HG03558 (cell line): ENCODE measurements at regions not wholly inside any gene's neighbourhood (a gene's known extent, or its start where the extent isn't known, plus 50 kb on each side); places are given as distances from the start of the nearest gene placed in this dataset.
"Not testable (repeated sequence)": the region's sequence is repeated elsewhere in the genome, so short reads cannot be mapped to it uniquely, and the experiment has no call there.

Source experiments
- ATAC-seq: cut with Tn5 transposase; IDR thresholded peaks from one replicate; pipeline ENCODE4 v1.9.1; 2021; ENCODE audit warnings: moderate number of reproducible peaks; ENCODE audit not compliant: unreplicated experiment; ENCODE audit errors: extremely low read depth

DNA sequence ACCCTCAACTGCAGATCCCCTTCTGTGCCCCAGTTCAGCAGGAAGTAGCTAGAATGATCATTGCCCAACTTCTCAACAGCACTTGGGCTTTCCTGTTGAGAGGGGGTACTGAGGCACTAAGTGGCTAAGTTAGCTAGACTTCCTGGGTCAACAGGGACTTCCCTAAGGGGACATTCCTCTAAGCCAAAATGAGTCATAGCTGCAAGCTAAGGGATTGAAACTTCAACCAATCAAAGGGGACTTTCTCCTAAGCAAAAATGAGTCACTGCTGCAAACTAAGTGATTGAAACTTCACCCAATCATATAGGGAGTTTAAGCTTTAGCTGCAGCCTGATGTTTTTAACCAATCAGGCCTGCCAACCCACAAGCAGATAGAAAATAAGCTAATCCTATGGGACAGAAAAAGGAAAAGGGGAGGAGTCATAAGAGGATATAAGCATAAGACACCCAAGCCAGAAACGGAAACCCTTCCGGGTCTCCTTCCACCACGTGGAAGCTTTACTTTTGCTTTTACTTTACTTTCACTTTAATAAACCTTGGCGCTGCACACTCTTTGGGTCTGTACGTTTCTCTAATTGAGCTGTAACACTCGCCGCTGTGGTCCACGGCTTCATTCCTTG is 659.0 kb upstream of the HS3ST5 start:
- no peak for ATAC-seq

GRCh38 chr6:115000736-115001135 is 657.9 kb upstream of the HS3ST5 start:
- no peak for ATAC-seq

GRCh38 chr6:114998492-114998891 is 655.7 kb upstream of the HS3ST5 start:
- no peak for ATAC-seq

- peak; percentile 46 for ATAC-seq
These were observed 655.0 kb upstream of the HS3ST5 start for GRCh38 chr6:114997813-114998292.

GRCh38 chr6:114995526-114995925 is 652.7 kb upstream of the HS3ST5 start:
- ATAC-seq, result no peak

DNA sequence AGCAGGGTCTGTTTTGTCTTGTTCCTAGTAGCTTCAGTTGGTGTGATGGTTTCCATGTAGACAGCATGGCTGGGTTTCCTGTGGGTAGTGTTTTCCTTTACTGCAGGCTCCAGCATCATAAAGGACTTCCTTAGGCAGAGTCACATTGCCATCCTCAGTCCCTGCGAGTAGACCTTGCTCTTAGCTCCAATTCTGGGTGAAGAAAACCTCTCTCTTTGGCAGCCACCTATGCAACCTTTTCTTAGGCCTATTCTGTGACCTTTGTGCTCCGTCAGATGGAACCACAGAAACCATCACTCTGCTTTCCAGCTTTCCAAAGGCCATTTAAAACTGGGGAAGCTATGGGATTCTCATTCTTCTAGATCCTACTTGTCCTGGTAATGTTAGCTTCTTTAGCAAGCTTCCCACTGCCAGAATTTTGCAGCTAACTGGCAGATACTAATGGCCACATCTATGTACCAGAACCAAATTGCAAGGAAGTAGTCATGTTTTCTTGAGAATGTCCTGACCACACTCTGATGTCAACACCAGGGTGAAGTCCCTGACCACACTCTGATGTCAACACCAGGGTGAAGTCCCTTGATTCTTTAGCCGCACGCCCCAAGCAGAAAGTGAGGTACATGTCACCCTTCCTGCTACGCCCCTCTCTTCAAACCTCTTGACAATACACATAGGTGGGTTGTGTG is 646.6 kb upstream of the HS3ST5 start:
- ATAC-seq, result peak; percentile 96

GRCh38 chr6:114987281-114987680 is 644.5 kb upstream of the HS3ST5 start:
- no peak for ATAC-seq

GRCh38 chr6:114955363-114955762 is 612.5 kb upstream of the HS3ST5 start:
- ATAC-seq, result no peak

DNA sequence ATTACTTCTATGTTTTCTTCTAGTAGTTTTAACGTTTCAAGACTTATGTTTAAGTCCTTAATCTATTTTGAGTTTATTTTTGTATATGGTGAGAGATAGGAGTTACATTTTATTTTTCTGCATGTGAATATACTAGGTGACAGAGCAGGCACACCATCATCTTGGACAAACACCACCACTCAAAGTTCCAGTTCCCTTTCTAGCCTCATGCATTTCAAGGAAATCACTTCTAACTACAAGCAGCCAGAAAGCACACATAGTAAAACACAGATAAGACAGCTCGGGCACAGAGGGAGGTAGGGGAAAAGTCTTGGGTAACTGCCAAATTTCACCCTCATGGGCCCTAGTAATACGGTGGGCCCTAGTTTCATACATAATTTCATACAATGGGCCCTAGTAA is 609.4 kb upstream of the HS3ST5 start:
- no peak for ATAC-seq

DNA sequence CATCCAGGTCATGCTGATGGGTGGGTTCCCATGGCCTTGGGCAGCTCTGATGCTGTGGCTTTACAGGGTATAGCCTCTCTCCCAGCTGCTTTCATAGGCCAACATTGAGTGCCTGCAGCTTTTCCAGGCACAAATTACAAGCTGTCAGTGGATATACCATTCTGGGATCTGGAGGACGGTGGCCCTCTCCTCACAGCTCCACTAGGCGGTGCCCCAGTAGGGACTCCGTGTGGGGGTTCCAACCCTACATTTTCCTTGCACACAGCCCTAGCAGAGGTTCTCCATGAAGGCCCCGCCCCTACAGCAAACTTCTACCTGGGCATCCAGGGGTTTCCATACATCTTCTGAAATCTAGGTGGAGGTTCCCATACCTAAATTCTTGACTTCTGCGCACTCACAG is 602.6 kb upstream of the HS3ST5 start:
- ATAC-seq, result no peak

DNA sequence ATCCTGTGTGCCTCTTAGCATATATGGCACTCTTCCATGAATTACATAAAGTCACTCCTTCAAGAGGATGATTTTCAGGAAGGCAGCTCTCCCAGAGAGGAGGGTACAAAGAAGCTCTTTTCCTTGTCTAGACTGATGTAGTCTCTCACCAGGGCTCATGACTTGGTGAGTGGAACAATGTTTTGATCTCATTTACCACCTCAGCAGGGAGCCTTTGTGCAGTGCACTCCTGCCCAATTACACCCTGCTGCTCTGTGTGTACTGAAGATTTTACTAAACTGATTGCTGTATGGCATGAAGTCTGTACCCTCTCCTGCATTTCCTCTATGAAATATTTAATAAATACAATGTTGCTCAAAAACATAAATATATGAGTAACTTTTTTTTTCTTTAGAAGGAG is 598.3 kb upstream of the HS3ST5 start:
- no peak for ATAC-seq

- ATAC-seq, result no peak
These were observed 597.4 kb upstream of the HS3ST5 start for GRCh38 chr6:114940181-114940580.

DNA sequence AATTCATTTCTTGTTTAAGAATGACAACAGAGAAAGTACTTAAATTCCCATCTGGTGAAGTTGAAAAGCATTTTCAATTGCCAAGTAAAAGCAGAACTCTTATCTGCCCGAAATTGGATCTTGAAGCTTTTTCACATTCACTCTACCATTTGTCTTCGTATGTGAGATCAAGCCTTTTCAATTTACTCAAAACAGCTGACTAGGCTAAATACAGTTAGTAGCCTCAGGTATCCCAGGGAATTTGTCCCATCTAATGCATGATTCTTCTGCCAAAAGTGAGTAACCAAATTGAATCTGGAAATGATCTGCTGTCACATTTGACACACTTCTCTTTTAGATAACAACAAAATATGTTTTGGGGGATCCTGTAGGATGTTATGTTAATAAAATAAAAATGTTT is 596.8 kb upstream of the HS3ST5 start:
- ATAC-seq, result no peak

- ATAC-seq, result no peak
These were observed 593.3 kb upstream of the HS3ST5 start for GRCh38 chr6:114936080-114936479.

DNA sequence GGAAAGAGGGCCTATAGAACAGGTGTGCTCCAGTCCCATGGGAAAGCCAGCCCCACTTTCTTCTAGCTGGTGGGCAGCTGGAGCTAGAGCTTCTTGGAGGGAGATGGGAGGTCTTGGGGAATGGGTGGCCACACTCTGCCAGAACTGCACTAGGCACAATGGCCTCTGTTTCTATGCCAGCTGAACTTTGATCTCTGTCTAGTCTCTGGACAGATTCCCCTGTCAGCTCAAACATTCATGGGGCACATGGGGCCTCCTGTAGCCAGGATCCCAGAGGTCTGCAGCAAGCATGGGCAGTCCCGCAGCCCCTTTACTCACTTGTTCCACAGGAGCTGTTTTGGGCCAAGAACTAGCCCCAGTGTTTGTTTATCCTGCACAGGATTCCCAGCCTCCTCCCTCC is 591.3 kb upstream of the HS3ST5 start:
- ATAC-seq, result no peak

- ATAC-seq, result not testable (repeated sequence)
These were observed 585.9 kb upstream of the HS3ST5 start for GRCh38 chr6:114928731-114929130.

GRCh38 chr6:114906096-114906495 is 563.3 kb upstream of the HS3ST5 start:
- no peak for ATAC-seq

DNA sequence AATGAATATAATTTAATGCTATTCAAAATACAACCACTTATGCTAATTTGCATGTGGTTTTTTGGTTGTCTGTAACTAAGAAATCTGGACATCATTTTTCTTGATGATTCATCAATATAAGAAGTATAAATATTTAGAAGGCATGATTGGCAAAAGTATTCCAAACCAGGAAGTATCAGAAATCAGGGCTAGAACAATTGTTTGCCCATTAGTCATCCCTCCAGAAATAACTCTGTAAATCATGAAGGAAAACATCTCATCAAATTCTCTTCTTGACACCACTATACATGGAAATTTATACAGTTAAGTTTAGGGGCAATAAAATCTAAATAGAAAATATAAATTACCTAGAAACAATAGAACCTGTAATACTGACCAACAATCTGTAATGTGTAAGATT is 554.7 kb upstream of the HS3ST5 start:
- ATAC-seq, result no peak

DNA sequence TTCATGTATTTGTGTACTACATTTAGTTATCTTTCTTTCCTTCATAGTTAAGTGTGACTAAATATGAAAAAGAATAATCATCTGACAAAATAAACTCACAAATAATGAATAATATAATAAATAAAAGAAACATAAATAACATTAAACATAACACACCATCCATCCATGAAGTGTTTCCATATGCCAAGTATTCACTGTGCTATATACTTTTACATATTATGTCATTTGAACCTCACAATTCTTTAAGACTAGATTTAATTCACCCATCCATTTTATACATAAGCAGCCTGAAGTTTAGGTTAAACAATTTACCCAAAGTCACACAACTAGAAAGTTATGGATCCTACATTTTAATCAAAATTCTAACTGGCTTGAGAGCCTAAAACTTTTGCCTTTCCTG is 549.4 kb upstream of the HS3ST5 start:
- ATAC-seq, result no peak

DNA sequence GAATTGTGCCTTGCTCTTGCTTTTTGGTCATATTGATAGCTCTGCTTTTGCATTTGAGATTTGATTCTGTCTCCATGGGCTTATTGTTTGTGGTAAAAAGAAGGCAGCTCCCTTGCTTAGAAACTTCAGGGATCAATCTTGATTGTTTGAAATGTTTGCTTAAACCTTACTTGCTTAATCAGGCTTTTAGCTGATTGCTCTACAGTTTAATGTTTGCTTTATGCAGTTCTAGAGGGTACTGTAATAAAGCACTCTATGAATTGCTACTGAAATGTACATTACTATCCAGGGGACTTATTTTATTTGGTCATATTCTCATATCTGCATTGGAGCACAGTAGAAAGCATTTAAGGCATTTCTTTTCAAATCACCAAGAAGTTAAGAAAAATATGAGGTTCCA is 545.4 kb upstream of the HS3ST5 start:
- no peak for ATAC-seq

GRCh38 chr6:114886670-114887436 is 544.0 kb upstream of the HS3ST5 start:
- ATAC-seq, result no peak
